D341Med (cell line): ENCODE measurements at regions not wholly inside any gene's neighbourhood (a gene's known extent, or its start where the extent isn't known, plus 50 kb on each side); places are given as distances from the start of the nearest gene placed in this dataset.

Experiments
- DNase-seq: peaks from one replicate; pipeline ENCODE4 v3.0.0; 2012; ENCODE audit warnings: low spot score

DNA sequence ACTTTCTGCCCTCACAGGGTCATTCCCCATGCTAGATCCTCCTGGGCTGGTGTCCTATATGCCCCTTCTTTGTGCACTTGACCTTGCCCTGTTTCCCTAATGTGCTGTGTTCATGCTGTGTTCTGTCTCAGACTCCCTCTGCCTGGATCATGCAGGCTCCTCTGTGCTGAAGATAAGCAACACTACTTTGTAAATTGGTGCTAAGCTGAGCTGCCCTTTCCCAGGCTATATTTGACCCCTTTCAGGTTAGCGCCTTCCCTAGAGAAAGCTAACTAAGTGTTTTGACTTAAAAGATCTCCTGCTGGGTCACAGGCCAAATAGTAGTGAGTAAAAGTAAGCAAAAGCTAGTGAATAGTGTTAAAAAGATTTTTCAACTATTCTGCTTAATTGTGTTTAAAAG lies 257.2 kb upstream of the RGPD4 start:
- no peak for DNase-seq

GRCh38 chr2:107570876-107571275 lies 255.8 kb upstream of the RGPD4 start:
- no peak for DNase-seq

DNA sequence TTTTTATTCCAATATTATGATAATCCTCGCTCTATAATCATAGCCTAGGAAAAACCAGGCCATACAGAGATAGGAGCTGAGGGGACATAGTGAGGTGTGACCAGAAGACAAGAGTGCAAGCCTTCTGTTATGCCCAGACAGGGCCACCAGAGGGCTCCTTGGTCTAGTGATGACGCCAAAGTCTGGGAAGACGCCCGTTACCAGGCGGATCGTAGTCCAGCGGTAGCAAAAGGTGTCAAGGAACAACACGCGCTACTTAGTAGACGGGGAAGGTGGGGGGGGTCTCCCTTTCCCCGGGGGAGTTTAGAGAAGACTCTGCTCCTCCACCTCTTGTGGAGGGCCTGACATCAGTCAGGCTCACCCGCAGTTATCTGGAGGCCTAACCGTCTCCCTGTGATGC lies 253.8 kb upstream of the RGPD4 start:
- DNase-seq = peak; percentile 36

GRCh38 chr2:107576991-107577390 lies 249.7 kb upstream of the RGPD4 start:
- no peak for DNase-seq

DNA sequence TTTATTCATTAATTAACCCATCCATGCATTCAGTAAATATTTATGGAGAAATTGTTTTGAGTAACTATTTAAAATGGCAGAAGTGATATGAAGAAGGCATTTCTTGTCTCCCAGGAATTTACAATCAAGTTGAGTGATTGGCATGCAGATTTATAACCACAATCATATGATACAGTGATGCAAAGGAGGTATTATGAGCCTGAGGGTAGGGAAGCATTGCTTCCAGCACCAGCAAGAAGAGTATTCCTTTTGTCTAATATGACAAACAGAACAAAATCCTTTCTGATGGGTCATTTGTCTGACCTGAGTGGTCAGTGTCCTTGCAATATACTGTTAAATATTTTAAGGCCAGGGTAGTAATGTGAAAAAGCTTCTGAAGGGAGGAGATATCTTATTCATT lies 244.2 kb upstream of the RGPD4 start:
- no peak for DNase-seq

GRCh38 chr2:107584577-107584976 lies 242.1 kb upstream of the RGPD4 start:
- no peak for DNase-seq

GRCh38 chr2:107585851-107586250 lies 240.8 kb upstream of the RGPD4 start:
- DNase-seq = no peak

DNA sequence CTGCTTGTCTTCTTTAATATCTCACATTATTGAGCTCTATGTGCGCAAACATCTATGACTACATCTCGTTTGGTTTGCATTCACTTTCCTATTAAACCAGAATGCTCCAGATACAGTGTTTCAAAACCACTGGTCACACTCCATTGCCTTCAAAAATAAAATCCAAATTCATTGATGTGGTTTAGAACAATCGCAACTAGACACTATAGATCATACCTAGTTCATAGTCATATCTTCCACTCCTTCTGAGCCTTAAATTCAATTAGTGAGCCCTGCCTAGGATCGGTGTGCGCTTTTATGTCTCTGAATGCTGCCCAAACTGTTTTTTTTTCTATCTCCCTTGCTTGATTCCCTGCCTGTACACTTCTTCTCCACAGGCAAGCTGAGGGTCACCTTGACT lies 238.5 kb upstream of the RGPD4 start:
- DNase-seq = no peak

GRCh38 chr2:107589079-107589491 lies 237.6 kb upstream of the RGPD4 start:
- no peak for DNase-seq

DNA sequence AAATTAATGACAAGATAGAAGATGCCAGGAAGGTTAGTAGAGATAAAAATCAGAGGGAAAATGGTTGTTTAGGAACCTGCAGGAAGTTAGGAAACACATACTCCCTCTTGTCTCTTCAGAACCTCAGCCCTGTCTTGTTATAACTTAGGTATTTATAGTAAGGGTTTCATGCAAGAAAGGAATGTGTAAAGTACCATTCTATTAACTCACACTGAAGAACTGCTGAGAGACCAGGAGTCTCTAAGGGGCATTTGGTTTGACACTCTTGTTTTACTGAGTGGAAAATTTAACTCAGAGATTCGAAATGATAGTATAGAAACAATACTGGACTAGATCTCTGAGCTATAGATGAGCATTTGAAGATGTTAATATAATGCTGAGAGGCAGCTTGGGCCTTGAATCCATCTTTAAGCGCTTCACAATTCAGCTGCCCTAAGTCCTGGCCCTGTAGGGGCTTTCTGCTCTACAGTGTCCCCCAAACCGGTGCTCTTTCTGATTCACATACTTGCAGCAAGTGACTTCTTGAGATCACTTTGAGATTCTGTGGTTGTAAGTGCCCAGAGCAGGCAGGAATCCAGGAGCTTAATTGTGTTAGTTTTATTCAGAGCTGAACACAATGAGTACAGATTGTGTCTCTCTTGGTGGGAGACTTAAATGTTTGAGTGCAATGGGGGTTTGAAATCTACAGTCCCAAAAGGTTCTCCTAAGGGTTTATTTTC lies 235.0 kb upstream of the RGPD4 start:
- no peak for DNase-seq

- DNase-seq = no peak
Measured at GRCh38 chr2:107592280-107592624, 234.4 kb upstream of the RGPD4 start.

DNA sequence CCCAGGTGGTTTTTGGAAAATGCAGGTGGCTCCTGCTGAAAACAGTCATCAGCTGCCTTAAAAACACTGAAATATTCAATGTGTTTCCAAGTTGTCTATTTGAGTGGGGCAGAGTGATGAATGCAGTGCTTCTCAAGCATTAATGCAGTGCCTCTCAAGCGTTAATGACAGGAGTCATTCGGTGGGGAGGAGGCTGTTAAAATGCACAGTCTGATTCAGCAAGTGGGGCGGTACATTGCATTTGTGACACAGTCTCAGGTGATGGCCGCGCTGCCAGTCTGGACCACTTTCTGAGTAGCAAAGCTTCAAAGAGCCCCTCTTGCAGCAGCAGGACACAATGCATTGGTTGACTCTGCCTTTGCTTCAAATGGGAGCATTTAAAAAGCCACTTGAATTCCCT lies 231.4 kb upstream of the RGPD4 start:
- DNase-seq = no peak

GRCh38 chr2:107595749-107596148 lies 230.9 kb upstream of the RGPD4 start:
- DNase-seq = no peak

DNA sequence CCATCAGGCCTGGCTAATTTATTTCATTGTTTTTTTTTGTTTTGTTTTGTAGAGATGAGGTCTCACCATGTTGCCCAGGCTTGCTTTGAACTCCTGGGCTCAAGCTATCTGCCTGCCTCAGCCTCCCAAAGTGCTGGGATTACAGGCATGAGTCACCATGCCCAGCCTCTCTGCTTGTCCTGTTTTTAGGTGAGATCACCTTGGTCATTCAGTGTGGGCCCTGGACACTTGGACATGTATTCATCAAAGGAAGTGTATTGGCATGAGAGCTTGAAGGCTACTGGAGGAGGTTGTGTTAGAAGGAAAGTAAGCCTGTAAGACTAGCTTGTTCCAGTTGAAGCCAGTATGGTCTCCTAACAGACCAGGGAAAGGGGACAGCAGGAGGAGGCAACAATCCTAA lies 229.2 kb upstream of the RGPD4 start:
- no peak for DNase-seq

DNA sequence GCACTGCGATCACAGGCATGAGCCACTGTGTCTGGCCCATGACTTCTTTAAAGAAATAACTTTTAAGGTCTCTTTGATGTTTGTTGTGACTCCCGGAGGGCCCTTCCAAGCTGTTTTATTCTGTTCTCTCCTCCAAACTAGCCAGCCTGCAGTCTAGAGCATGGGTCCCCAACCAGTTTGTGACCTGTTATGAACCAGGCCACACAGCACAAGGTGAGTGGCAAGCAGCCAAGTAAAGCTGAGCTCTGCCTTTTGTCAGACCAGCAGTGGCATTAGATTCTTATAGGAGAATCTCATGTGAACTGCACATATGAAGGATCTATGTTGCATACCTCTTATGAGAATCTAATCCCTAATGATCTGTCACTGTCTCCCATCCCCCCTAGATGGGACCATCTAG lies 223.9 kb upstream of the RGPD4 start:
- DNase-seq = no peak

- DNase-seq = no peak
Measured at GRCh38 chr2:107607054-107607453, 219.6 kb upstream of the RGPD4 start.

GRCh38 chr2:107607473-107607872 lies 219.2 kb upstream of the RGPD4 start:
- DNase-seq = no peak

GRCh38 chr2:107615039-107615438 lies 211.7 kb upstream of the RGPD4 start:
- no peak for DNase-seq

GRCh38 chr2:107618769-107619168 lies 207.9 kb upstream of the RGPD4 start:
- no peak for DNase-seq

DNA sequence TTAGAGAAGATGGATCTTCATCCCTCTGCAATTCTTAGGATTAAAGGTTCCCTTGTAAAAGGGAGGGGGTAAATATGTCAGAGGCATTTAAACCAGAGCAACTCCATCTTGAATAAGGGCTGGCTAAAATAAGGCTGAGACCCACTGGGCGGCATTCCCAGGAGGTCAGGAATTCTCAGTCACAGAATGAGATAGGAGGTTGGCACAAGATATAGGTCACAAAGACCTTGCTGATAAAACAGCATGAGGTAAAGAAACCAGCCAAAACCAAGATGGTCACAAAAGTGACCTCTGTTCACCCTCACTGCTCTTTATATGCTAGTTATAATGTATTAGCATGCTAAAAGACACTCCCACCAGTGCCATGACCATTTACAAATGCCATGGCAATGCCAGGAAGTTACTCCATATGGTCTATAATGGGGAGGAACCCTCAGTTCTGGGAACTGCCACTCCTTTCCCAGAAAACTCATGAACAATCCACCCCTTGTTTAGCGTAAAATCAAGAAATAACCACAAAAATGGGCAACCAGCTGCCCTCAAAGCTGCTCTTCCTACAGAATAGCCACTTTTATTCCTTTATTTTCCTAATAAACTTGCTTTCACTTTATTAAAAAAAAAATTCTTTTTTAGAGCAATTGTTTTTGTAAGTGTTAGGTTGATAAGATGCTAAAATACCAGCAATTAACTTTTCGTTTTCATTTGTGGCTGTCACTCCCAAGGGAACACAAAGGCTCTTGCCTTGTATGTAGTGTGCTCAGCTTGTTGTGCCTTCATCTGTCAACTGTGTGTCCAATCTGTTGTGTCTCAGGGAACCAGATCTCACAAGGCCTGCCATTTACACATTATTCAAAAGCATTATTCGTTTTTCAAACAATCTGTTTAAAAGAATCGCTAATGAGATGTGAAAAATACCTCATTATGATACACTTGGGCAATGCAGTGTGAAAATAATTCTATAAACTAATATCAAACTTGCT lies 205.2 kb upstream of the RGPD4 start:
- DNase-seq = no peak

GRCh38 chr2:107622741-107623310 lies 203.9 kb upstream of the RGPD4 start:
- DNase-seq = no peak

DNA sequence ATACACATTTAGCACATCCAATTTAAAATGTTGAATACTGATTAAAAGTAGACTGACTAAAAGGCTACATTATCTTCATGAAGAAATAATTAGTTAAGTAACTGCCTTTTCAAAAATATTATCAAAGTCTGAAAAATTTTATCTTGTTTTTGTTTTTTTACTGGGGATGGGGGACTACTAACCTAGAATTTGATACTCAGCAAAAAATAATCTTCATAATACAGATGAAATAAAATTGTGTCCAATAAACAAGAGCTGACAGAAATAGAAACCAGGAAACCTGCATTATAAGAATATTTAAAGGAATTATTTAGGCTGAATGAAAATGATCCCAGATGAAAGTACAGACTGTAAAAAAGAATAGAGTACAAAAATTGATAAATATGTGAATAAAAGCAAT lies 200.7 kb upstream of the RGPD4 start:
- DNase-seq = no peak

DNA sequence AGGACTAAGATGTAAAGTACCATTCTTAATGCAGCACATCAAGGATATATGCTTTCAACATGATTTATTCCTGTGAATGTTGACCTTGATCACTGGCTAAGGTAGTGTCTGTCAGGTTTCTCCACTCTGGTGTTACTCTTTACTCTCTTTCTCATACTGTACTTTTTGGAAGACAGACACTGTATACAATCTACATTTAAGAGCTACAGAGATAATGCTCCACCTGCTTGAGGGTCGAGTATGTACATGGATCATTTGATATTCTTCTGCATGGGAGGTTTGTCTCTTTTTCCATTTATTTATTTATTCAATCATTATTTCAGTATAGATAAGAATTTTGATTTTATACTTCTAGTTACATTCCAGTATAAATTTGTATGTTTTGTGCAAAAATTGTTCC lies 199.5 kb upstream of the RGPD4 start:
- no peak for DNase-seq
